ENCODE measurements at regions not wholly inside any gene's neighbourhood (a gene's known extent, or its start where the extent isn't known, plus 50 kb on each side); places are given as distances from the start of the nearest gene placed in this dataset.

DNA sequence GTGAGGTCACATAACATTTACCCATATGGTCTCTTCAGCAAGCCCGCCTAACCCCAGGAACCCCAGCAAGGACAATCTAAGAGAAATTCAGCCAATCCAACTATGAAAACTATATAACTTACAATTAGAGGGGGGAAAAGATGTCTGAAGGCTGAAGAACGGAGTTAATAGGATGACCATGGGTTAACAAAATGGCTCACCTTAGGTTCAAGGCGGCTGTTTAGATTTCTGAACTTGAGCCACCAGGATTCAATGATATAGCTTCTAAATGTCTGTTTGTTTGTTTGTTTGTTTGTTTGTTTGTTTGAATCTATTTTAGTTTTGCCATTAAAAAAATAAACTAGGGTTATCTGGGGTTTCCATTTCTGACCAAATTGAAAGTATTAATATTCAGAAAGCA is 109.8 kb upstream of the ZC3H12C start:
- H3K4me1 ChIP-seq (ENCODE audit: control insufficient read depth, insufficient read depth, low read length), result peaks cover 3% of the 10 kb centered on the region
- no peaks in the 10 kb centered on the region for H3K27me3 ChIP-seq (ENCODE audit: control insufficient read depth, insufficient read depth, low read length)
- no peaks in the 10 kb centered on the region for H3K9me3 ChIP-seq (replicated peaks; ENCODE audit: low read length)
- H3K4me2 ChIP-seq (ENCODE audit: low read length), result no peak overlapping the region
- H3K4me3 ChIP-seq (ENCODE audit: low read length), result no peak overlapping the region
- no peak overlapping the region for H3K9ac ChIP-seq (ENCODE audit: low read depth, low read length)
- no peaks in the 10 kb centered on the region for H3K36me3 ChIP-seq (ENCODE audit: insufficient read depth, low read length)

DNA sequence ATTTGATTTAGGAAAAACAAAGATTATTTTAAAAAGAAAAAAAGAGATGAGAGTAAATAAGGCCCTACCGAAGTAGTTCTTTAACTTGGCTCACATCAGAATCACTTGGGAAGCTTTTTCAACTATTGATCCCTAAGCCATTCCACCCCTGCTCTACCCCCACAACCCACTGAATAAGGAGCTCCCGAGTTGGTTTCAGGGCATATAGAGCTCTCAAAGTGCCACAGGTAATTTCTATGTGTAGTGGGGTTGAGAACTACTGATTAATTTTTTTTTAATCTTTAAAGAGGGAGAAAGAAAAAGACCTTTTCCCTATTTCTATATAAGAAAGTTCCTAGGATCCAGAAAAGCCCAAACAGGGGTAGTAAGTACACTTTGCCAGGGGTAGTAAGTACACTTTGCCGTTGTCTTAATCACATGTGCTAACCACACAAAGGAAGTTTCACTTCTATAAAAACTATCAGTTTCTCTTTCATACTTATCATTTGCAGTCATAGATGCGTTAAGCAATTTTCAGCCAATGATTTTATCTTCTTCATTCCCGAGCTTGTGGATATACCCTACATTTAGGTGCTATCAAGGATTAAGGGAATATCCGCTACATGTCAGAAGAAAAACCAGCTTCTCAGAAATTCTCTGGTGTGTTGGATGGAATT is 108.4 kb upstream of the ZC3H12C start:
- H3K9me3 ChIP-seq (replicated peaks; ENCODE audit: low read length), result no peaks in the 10 kb centered on the region
- no peaks in the 10 kb centered on the region for H3K4me1 ChIP-seq (ENCODE audit: control insufficient read depth, insufficient read depth, low read length)
- no peaks in the 10 kb centered on the region for H3K27me3 ChIP-seq (ENCODE audit: control insufficient read depth, insufficient read depth, low read length)
- no peak overlapping the region for H3K9ac ChIP-seq (ENCODE audit: low read depth, low read length)
- no peak overlapping the region for H3K4me2 ChIP-seq (ENCODE audit: low read length)
- no peak overlapping the region for H3K4me3 ChIP-seq (ENCODE audit: low read length)
- H3K36me3 ChIP-seq (ENCODE audit: insufficient read depth, low read length), result no peaks in the 10 kb centered on the region

DNA sequence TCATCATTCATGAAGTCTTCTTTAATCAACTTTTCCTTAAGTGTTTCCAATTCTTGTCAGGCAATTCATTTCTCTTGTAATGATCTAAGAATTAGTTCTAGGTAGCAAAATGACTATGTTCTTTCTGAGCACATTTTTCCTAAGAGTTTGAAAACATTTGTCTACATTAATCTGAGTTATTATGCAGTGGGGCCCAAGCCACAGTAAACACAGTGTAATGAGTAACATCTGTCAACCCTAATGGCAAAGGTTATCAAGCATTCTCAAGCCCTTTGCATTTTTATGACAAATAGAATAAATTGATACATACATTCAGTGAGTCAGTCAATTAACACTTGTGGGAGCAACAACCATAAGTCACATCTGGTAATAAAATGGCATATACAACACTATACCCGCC is 106.7 kb upstream of the ZC3H12C start:
- no peaks in the 10 kb centered on the region for H3K9me3 ChIP-seq (replicated peaks; ENCODE audit: low read length)
- H3K36me3 ChIP-seq (ENCODE audit: insufficient read depth, low read length), result no peaks in the 10 kb centered on the region
- no peak overlapping the region for H3K4me3 ChIP-seq (ENCODE audit: low read length)
- no peak overlapping the region for H3K4me2 ChIP-seq (ENCODE audit: low read length)
- H3K4me1 ChIP-seq (ENCODE audit: control insufficient read depth, insufficient read depth, low read length), result no peaks in the 10 kb centered on the region
- no peaks in the 10 kb centered on the region for H3K27me3 ChIP-seq (ENCODE audit: control insufficient read depth, insufficient read depth, low read length)
- no peak overlapping the region for H3K9ac ChIP-seq (ENCODE audit: low read depth, low read length)

DNA sequence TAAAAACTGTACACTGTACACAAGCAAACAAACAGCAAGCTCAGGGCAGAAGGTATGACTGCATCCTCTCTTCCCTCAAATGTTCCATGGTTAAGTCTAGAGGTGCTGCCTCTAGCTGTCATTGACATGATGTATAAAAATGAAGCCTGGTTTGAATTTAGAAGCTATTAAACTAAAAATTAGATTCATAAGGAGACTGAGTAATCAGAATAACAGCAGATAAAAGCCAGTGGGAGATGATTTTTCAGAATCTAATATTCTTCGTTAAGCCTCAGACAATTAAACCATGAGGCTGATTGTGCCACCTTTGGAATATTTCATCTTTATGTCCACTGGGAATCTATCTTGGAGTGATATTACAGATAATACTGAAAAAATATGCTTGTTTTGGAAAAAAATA is 101.4 kb upstream of the ZC3H12C start:
- Histone ChIP-seq H3K9me3 (replicated peaks; ENCODE audit: low read length) (no peaks in the 10 kb centered on the region), H3K27me3 (ENCODE audit: control insufficient read depth, insufficient read depth, low read length) (no peaks in the 10 kb centered on the region), H3K4me2 (ENCODE audit: low read length) (no peak overlapping the region), H3K4me1 (ENCODE audit: control insufficient read depth, insufficient read depth, low read length) (no peaks in the 10 kb centered on the region), H3K4me3 (ENCODE audit: low read length) (no peak overlapping the region), H3K36me3 (ENCODE audit: insufficient read depth, low read length) (no peaks in the 10 kb centered on the region), H3K9ac (ENCODE audit: low read depth, low read length) (no peak overlapping the region)

DNA sequence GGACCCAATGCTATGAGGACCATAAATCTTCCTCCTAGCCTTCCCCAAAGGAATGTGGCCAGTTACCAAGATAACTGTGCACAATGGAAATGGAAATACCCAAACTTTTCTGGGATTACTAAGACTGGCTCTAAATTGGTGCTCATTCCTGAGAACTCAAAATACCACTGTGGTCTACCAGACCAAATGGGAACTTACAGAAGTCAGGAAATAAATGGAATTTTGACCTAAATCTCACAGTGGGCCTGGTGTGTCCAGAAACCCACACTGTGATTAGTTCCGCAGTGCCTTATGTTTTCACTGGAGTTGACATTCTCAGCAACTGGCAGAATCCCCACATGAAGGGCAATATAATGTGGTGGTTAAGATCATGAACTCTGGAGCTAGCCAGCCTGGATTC is 99.4 kb upstream of the ZC3H12C start:
- Histone ChIP-seq H3K4me2 (ENCODE audit: low read length) (no peak overlapping the region), H3K4me3 (ENCODE audit: low read length) (no peak overlapping the region), H3K9me3 (replicated peaks; ENCODE audit: low read length) (no peaks in the 10 kb centered on the region), H3K36me3 (ENCODE audit: insufficient read depth, low read length) (no peaks in the 10 kb centered on the region), H3K4me1 (ENCODE audit: control insufficient read depth, insufficient read depth, low read length) (peaks cover under 1% of the 10 kb centered on the region), H3K27me3 (ENCODE audit: control insufficient read depth, insufficient read depth, low read length) (no peaks in the 10 kb centered on the region), H3K9ac (ENCODE audit: low read depth, low read length) (no peak overlapping the region)

DNA sequence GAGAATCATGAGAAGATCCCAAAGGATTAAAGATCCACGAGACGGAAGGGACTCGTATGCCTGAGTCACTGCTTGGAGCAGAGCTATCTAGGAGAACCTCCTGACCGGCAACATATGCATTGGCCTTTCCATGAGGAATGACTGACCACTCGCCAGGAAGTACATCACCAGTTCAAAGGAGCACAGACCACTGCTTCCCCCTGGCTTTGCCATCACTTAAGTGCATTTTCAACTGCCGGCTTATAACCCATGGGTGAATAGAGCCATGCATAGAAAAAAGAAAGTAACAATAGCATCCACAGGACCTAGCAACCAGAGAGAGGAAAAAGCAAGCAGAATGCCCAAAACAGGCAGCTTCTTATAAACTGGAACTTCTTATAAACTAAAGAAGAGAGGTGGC is 98.3 kb upstream of the ZC3H12C start:
- Histone ChIP-seq H3K9me3 (replicated peaks; ENCODE audit: low read length) (no peaks in the 10 kb centered on the region), H3K4me1 (ENCODE audit: control insufficient read depth, insufficient read depth, low read length) (peaks cover 12% of the 10 kb centered on the region), H3K9ac (ENCODE audit: low read depth, low read length) (no peak overlapping the region), H3K27me3 (ENCODE audit: control insufficient read depth, insufficient read depth, low read length) (no peaks in the 10 kb centered on the region), H3K36me3 (ENCODE audit: insufficient read depth, low read length) (no peaks in the 10 kb centered on the region), H3K4me3 (ENCODE audit: low read length) (no peak overlapping the region), H3K4me2 (ENCODE audit: low read length) (no peak overlapping the region)

DNA sequence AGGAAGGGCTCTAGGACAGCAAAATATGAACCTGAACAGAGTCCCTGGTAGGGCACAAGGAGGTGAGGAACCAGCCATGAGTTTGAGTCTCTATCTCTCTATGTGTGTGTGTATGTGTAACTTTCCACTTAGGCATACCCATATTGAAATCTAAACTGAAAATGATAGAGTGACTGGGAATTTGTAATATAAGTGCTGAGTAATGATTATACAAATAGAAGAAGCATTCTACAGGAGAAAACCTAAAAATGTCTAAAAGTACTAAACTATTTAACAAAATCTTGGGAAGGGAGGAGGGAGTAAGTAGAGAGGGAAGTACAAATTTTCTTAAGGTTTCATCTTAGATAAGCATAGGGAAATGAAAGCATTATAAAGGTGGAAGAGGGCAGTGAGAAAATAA is 97.1 kb upstream of the ZC3H12C start:
- Histone ChIP-seq H3K9ac (ENCODE audit: low read depth, low read length) (no peak overlapping the region), H3K4me2 (ENCODE audit: low read length) (no peak overlapping the region), H3K36me3 (ENCODE audit: insufficient read depth, low read length) (no peaks in the 10 kb centered on the region), H3K9me3 (replicated peaks; ENCODE audit: low read length) (no peaks in the 10 kb centered on the region), H3K4me1 (ENCODE audit: control insufficient read depth, insufficient read depth, low read length) (peaks cover 20% of the 10 kb centered on the region), H3K27me3 (ENCODE audit: control insufficient read depth, insufficient read depth, low read length) (no peaks in the 10 kb centered on the region), H3K4me3 (ENCODE audit: low read length) (no peak overlapping the region)

DNA sequence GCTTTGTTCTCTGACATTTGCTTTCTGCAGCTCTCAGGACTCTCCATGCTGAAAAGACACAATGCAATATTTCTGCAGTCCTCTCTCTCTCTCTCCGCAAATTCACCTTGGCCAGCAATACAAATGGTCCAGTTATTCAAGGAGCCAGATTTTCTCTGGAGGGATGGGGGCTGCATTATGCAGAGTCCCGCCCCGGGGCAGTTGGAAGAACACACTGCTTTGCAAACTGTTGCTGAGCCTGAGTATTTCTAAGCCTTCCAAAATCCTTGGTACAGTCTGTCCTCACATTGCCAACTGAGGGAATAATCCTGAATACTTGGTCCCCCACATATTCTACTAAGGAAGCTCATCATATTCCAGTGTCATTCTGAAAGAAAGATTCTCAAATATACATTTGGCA is 94.3 kb upstream of the ZC3H12C start:
- Histone ChIP-seq H3K4me2 (ENCODE audit: low read length) (no peak overlapping the region), H3K4me1 (ENCODE audit: control insufficient read depth, insufficient read depth, low read length) (peaks cover 27% of the 10 kb centered on the region), H3K27me3 (ENCODE audit: control insufficient read depth, insufficient read depth, low read length) (no peaks in the 10 kb centered on the region), H3K36me3 (ENCODE audit: insufficient read depth, low read length) (no peaks in the 10 kb centered on the region), H3K9me3 (replicated peaks; ENCODE audit: low read length) (no peaks in the 10 kb centered on the region), H3K9ac (ENCODE audit: low read depth, low read length) (peak overlapping the region; percentile 73), H3K4me3 (ENCODE audit: low read length) (no peak overlapping the region)

DNA sequence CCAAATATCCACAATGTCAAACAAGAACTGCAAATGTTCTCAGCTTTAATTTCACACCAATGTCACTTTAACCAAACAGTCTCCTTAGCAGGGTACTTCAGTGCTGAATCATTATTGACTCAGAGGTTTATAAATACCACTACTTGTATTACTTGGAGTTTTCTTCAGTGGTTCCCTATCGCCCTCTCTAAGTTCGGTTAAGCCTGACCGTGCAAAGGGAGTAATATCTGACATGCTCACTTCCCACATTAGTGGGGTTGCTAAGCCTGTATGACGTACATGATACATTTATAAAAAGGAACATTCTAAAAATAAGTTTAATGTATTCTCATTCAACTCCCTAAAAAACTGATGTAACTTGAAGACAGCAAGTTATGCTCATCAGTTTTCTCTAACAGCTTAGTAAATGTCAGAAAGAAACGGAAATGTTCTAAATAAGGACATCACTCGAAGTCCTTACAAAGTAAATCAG is 93.1 kb upstream of the ZC3H12C start:
- Histone ChIP-seq H3K4me3 (ENCODE audit: low read length) (no peak overlapping the region), H3K27me3 (ENCODE audit: control insufficient read depth, insufficient read depth, low read length) (no peaks in the 10 kb centered on the region), H3K36me3 (ENCODE audit: insufficient read depth, low read length) (no peaks in the 10 kb centered on the region), H3K9me3 (replicated peaks; ENCODE audit: low read length) (no peaks in the 10 kb centered on the region), H3K4me1 (ENCODE audit: control insufficient read depth, insufficient read depth, low read length) (peaks cover 27% of the 10 kb centered on the region), H3K4me2 (ENCODE audit: low read length) (peak overlapping the region; percentile 53), H3K9ac (ENCODE audit: low read depth, low read length) (peak overlapping the region; percentile 80)

DNA sequence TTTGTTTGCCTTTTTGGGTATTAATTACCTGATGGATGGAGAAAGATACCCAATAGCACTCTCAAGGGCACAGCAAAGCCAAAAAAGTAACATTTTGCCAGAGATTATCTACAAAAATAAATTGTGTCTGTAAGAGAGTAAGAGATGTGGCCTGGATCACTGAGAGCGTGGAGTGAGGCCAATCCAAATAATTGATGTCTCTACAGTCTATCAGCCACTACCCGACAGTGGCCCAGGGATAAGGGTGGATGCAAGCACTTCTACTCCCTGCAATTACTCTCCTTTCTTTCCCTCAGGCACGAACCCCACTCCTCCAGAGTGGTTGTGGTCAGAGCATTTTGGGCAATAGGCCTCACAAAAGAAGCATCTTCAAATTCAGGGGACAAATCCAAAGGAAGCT is 92.3 kb upstream of the ZC3H12C start:
- Histone ChIP-seq H3K4me3 (ENCODE audit: low read length) (no peak overlapping the region), H3K36me3 (ENCODE audit: insufficient read depth, low read length) (no peaks in the 10 kb centered on the region), H3K9ac (ENCODE audit: low read depth, low read length) (peak overlapping the region; percentile 80), H3K4me1 (ENCODE audit: control insufficient read depth, insufficient read depth, low read length) (peaks cover 27% of the 10 kb centered on the region), H3K4me2 (ENCODE audit: low read length) (peak overlapping the region; percentile 53), H3K27me3 (ENCODE audit: control insufficient read depth, insufficient read depth, low read length) (no peaks in the 10 kb centered on the region), H3K9me3 (replicated peaks; ENCODE audit: low read length) (no peaks in the 10 kb centered on the region)

DNA sequence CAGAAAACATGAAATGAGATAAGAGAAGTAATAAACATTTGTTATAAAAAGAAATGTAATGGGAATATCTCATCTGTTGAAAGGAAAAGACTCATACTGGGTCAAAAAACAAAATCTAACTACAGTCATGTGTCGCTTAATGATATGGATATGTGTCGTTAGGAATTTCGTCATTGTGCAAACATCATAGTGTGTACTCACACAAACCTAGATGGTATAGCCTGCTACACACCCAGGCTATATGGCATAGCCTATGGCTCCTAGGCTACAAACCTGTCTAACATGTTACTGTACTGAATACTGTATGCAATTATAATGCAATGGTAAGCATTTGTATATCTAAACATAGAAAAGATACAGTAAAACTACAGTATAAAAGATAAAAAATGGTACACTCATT is 89.8 kb upstream of the ZC3H12C start:
- Histone ChIP-seq H3K9ac (ENCODE audit: low read depth, low read length) (no peak overlapping the region), H3K9me3 (replicated peaks; ENCODE audit: low read length) (no peaks in the 10 kb centered on the region), H3K4me1 (ENCODE audit: control insufficient read depth, insufficient read depth, low read length) (peaks cover 27% of the 10 kb centered on the region), H3K4me3 (ENCODE audit: low read length) (no peak overlapping the region), H3K27me3 (ENCODE audit: control insufficient read depth, insufficient read depth, low read length) (no peaks in the 10 kb centered on the region), H3K4me2 (ENCODE audit: low read length) (no peak overlapping the region), H3K36me3 (ENCODE audit: insufficient read depth, low read length) (no peaks in the 10 kb centered on the region)

DNA sequence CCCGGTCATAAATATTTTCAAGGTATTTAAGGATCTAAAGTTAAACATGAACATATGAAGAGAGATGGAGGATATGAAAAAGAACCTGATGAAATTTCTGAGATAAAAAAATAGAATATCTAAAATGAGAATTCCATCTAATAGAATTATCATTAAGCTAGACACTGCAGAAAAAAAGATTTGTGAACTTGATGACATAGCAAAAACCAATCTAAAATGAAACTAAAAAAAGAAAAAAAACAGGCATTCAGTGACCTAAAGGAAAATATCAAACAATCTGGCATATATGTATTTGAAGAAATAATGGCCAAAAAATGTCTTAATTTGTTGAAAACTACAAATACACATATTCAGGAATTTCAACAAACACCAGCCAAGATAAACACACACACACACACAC is 81.6 kb upstream of the ZC3H12C start:
- H3K9me3 ChIP-seq (replicated peaks; ENCODE audit: low read length), result no peaks in the 10 kb centered on the region
- no peak overlapping the region for H3K4me2 ChIP-seq (ENCODE audit: low read length)
- no peaks in the 10 kb centered on the region for H3K36me3 ChIP-seq (ENCODE audit: insufficient read depth, low read length)
- no peak overlapping the region for H3K4me3 ChIP-seq (ENCODE audit: low read length)
- H3K9ac ChIP-seq (ENCODE audit: low read depth, low read length), result no peak overlapping the region
- H3K27me3 ChIP-seq (ENCODE audit: control insufficient read depth, insufficient read depth, low read length), result no peaks in the 10 kb centered on the region
- no peaks in the 10 kb centered on the region for H3K4me1 ChIP-seq (ENCODE audit: control insufficient read depth, insufficient read depth, low read length)
